Kidney tubule cell (primary cell): ENCODE measurements at regions not wholly inside any gene's neighbourhood (a gene's known extent, or its start where the extent isn't known, plus 50 kb on each side); places are given as distances from the start of the nearest gene placed in this dataset.
A peak's percentile ranks its signal among the peaks of the same experiment; 100 is the strongest.
"Not testable (repeated sequence)": the region's sequence is repeated elsewhere in the genome, so short reads cannot be mapped to it uniquely, and the experiment has no call there.

Experiments used
- DNase-seq: peaks from one replicate; pipeline ENCODE4 v3.0.0-alpha.2; 2018; ENCODE audit warnings: low spot score

DNA sequence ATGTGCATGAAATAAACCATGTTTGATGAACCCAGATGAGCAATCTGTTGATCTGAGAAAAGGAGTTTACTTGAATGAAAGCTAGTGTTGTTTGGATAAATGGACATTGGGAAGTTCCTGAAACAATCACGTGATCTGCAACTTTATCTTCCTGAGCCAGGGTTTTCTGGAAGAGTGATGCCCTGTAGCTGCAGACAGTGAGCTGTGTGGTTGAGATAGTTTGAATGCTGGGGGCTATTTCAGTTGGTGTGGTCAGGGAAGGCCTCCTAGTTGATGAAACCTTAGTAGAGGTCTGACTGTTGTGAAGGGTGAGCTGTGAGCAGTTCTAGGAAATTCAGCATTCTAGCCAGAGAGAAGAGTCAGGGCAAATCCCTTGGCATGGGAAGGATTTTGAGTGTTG lies 643.7 kb downstream of the UTRN start:
- DNase-seq = no peak

GRCh38 chr6:144929262-144929661 lies 644.1 kb downstream of the UTRN start:
- DNase-seq = no peak

DNA sequence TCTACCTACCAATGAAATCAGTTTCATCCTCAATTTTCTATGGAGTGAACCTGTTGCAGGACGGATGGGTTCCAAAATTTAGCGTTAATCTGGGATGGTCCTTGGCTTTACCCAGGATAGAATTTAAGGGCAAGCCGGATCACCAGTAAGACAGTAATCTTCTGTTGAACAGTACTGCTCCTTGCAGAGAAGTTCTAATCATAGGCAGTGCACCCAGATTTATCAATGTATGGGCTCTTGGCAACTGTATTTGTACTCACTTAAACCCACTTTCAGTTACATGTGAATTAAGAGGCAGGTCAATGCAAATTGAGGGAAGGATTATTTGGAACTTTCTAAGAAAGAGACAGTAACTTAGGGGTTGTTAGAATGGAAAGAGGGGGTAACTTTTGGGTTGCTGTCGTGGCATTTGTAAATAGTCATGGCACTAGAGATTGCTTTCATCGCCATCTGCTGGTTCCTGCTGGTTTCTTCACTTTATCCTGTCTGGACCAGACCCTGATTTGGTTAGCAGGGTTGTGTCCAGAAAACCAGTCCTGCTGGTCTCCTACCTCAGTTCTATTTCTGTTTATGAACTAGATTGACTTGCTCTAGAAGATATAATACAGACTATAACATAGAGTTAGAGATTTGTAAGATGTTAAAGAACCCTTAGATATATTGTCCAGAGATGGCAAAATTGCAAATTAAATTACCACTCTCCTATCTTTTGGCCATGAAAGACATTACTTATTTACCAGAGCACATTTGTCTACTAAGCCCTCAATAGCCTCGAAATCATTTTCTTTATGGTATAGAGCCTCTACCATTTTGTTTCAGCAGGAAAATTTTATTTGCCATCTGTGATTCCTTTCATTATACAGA lies 646.3 kb downstream of the UTRN start:
- DNase-seq = peak; percentile 44

DNA sequence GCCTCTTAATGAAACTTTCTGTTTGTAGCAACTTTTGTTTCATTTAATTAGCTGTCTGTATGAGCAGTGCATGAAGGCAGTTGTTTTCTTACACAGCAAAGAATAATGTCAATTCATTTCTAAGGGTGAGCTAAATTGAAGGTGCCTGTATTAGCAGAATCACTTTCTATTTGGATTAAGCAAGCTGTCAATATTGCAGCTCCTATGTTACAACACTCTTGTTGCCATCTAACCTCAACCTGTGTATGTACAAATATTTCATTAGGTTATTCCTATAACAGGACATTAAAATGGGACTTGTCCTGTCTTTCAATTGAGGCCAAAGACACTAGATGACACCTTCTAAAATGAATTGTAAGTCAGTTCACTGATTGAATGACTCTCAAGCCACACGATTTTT lies 647.5 kb downstream of the UTRN start:
- no peak for DNase-seq

- DNase-seq = no peak
Observed at GRCh38 chr6:144935181-144935580, 650.0 kb downstream of the UTRN start.

- DNase-seq = no peak
Observed at GRCh38 chr6:144935661-144936060, 650.5 kb downstream of the UTRN start.

- no peak for DNase-seq
Observed at GRCh38 chr6:144936764-144937163, 651.6 kb downstream of the UTRN start.

GRCh38 chr6:144939921-144940320 lies 654.8 kb downstream of the UTRN start:
- DNase-seq = no peak

GRCh38 chr6:144944106-144944505 lies 659.0 kb downstream of the UTRN start:
- no peak for DNase-seq

- DNase-seq = no peak
Observed at GRCh38 chr6:144947398-144947976, 662.4 kb downstream of the UTRN start.

- DNase-seq = no peak
Observed at GRCh38 chr6:144951730-144952437, 666.7 kb downstream of the UTRN start.

GRCh38 chr6:144952456-144953240 lies 667.5 kb downstream of the UTRN start:
- no peak for DNase-seq

DNA sequence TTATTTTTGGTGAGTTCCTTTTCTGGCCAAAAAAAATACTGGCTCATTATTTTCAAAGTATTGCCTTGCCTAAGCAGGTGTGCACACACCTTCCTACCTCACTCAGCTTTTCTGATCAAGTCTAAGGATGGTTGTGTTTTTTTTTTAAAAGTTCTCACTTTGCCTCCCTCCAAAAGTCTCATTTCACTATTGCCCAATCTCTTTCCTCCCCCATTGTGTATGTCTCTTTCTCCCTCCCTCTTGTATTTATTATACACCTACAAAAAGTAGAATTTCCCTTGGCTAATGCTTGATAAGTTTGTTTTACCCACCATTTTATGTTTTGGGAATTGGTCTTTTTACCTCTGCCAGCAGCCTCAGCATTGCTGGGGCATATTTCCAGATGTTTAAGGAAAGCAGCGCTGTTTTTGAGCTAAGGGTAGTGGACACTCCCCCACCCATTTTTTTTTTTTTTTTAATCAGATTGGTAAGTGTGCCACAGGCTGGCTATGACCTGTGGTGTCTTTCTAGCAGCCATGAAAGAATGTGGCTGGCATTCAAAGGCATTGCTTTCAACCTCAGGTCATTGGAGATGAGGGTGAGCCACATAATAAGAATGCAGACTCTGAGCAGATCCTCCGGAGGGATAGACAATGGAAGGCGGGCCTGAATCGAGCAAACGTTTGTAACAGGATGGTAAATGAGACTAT lies 668.6 kb downstream of the UTRN start:
- peak; percentile 95 for DNase-seq

GRCh38 chr6:144954241-144954556 lies 669.1 kb downstream of the UTRN start:
- DNase-seq = no peak

- DNase-seq = no peak
Observed at GRCh38 chr6:144955392-144955791, 670.3 kb downstream of the UTRN start.

GRCh38 chr6:144955859-144956258 lies 670.7 kb downstream of the UTRN start:
- DNase-seq = peak; percentile 61

DNA sequence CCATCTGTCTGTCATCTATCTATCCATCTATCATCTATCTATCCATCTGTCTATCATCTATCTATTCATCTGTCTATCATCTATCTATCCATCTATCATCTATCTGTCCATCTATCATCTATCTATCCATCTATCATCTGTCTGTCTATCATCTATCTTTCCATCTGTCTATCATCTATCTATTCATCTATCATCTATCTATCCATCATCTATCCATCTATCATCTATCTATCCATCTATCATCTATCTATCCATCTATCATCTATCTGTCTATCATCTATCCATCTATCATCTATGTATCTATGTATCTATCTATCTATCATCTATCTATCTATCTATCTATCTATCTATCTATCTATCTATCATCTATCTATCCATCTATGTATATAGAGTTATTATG lies 671.6 kb downstream of the UTRN start:
- not testable (repeated sequence) for DNase-seq

DNA sequence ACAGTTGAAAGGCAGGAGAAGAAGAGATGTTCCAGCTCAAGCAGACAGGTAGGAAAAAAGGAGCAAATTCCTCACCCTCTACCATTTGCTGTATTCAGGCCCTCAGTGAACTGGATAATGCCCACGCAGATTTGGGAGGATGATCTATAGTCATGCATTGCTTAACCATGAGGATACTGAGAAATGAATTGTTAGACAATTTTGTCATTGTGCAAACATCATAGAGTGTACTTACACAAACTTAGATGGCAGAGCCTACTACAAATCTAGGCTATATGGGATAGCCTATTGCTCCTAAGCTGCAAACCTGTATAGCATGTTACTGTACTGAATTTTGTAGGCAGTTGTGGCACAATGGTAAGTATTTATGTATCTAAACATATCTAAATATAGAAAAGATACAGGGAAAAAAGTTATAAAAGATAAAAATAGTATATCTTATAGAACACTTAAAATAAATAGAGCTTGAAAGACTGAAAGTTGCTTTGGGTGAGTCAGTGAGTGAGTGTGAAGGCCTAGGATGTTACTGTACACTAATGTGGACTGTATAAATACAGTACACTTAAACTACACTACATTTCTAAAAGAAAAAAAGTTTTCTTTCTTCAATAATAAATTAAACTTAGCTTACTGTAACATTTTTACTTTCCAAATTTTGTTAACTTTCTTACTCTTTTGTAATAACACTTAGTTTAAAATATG lies 672.3 kb downstream of the UTRN start:
- no peak for DNase-seq

DNA sequence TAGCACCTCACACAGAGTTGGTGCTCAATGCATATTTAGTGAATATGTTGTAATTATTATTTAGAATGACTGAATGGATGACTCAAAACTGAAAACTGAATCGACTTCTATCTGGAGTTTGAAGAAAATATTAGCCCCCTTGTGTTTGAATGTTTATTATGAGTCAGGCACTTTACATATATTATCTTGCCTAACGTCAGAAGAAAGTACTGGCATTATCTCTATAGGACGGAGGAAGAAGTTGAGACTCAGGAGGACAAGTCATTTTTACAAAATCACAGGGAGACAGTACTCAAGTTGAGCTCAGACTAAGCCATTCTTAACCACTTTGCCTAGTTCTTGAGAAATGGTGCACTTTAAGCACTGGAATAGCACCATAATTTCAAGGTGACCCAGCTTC lies 684.0 kb downstream of the UTRN start:
- no peak for DNase-seq

DNA sequence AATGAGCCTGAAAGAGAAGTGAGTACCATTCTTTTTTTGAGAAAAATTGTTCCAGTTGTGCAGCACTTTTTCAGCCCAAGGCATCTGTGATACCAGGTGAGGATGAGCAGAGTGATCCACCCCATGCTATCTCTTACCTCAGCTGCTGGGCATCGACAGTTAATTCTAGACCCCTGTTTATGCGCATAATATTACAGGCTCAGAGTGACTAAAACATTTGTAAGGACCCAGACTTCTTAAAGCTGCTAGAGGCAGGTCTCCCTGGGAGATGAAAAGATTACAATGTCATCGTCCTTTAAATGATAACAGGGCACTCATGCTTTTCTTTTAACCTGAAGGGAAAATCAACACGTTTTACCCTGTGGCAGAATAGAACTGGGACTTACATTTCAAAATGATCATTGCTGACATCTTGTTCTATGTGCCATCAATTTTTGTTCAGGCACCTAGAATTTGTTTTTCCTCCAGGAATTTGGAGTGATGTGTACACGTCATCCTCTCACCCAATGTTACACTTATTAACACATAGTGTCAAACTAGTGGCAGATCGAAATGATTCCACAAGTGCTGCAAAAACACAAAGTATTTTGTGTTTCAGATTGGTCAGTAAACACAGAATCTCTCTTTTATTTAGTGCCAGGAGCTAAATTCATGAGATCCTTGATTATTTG lies 684.6 kb downstream of the UTRN start:
- DNase-seq = no peak
